ENCODE measurements at regions not wholly inside any gene's neighbourhood (a gene's known extent, or its start where the extent isn't known, plus 50 kb on each side); places are given as distances from the start of the nearest gene placed in this dataset.

GRCh38 chr5:4215143-4215542, 619.5 kb downstream of the IRX1 start:
- TF ChIP-seq CTCF (IDR thresholded peaks at IDR 0.05) (peak; percentile 32), EZH2 (IDR thresholded peaks at IDR 0.05; ENCODE audit: borderline replicate concordance, insufficient read depth, low read depth, low read length, poor library complexity, severe bottlenecking) (no peak)
